ENCODE measurements at regions not wholly inside any gene's neighbourhood (a gene's known extent, or its start where the extent isn't known, plus 50 kb on each side); places are given as distances from the start of the nearest gene placed in this dataset.

DNA sequence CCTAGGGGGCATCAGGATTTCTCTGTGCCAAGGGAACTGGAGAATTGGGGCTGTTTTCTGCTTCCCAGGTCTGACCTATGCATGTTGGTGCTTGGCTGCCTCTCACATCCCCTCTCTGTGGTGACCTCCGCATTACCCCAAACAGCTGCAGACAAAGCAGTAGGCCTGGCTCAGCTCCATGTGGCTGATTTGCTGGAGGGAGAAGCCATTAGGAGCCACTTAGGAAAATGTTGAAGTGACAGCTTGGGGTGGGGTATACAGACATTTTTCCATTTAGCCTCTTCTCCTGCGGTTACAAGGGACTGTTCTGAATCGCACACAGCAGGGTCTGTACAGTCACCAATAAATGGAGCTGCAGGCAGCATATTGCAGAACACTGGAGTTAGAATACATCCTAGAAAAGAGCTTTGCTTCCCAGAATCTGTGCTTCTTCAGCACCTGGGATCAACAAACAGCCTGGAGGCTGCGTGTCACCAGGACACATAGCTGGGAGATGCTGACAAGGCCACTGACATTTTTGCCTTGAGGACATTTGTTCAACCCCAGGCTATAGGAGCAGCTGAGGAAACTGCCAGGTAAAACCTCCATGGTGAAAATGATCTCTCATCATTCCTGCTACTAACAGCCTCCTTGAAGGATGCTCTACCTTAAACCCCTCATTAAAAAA is 335.3 kb downstream of the DIRAS2 start:
- DNase-seq (ENCODE audit: low spot score), result no peak

DNA sequence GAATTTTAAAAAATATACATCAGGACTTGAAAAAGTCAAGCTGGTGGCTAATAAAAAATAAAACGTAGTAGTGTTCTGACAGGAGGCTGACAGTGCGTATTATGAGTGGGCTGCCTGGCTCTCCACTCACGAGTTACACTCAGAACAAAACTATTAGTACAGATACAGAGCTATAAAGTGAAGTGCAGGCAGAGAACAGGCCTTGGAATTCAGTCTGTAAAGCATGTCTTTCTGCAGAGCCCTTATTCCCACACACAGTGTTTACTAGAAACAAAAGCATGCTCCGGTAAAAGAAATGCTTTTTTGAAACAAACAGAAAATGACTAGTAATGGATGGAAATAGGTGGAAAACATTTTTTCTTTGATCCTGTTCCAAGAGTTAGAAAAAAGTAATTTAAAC is 334.7 kb downstream of the DIRAS2 start:
- DNase-seq (ENCODE audit: low spot score), result no peak

DNA sequence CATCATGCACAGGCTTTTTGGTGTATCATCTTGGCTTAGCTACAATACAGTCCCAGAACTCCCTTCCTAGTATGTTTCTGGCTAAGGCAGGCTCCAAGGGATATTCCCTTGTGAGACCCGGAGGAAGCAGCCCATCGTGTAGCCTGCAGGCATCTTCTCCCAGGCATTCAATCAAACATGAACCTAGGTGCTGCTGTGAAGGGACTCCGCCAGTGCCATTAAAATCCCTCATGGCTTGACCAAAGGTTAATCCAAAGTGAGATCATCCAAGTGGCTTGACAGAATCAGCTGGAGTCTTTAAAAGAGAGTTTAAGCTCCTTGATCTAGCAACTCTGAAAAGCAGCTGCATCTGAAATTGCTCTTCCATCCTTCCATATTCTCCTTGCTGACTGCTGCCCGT is 333.9 kb downstream of the DIRAS2 start:
- DNase-seq (ENCODE audit: low spot score), result no peak

DNA sequence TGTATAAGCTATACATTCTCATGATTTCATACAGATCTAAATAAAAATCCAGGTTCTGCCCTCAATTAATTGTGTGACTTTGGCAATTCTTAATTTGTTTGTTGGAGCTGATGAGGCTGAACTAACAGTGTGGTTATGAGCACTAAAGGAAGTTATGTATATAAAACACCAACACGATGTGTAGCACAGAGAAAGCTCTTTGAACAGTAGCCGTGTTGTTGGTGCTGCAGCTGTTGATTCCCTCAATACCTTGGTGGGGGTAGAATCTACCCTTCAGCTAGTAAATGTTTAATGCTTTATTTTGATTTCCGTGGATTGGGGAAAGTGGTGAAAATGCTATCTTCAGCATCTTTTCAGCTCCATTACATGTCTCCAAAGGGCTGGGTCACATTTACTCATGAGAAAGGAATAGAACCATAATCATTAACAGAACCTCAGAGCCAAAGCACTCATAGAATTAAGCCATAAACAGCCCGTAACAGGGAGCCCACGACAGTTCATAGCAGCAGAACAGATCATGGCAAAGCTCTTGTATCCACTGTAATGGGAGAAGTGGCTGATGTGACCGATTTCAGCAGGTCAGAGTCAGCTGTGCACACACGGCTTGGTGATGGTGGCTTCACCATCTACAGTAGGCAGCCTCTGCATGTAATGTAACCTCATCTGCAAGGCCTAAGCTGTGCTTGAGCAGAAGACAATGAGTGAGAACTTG is 332.7 kb downstream of the DIRAS2 start:
- no peak for DNase-seq (ENCODE audit: low spot score)

DNA sequence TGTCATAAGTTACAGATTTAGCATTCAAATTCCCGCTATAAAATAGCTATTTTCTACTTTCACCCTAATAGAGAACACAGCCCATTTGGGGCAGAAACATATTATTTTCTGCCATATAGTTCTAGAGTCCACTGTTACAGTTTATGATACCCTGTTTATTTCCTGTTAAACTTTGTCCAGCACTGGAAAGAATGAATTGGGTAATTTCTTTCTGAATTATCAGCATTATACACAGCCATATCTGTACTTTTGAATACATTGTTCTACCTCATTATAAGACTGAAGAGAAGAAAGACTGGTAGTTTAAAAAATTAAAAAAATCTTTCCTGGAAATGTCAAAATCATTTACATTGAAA is 332.1 kb downstream of the DIRAS2 start:
- DNase-seq (ENCODE audit: low spot score), result no peak

DNA sequence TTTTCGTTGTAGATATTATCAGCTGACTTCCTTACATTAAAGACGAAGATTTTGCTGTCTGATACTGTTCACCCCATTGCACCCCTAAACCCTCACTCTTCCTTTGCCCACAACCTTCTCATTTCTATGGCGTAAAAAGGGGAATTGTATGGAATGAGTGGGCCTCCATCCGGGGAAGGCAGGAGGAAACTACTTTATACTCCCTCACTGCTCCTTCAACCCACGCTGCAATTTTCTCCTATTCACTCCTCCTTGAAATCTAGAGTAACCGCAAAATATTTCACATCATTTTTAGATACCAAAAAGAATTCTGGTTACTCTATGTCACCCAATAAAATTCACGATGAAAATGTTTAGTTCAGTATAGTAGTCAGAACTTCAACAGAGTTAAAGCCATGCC is 330.8 kb downstream of the DIRAS2 start:
- DNase-seq (ENCODE audit: low spot score), result no peak

DNA sequence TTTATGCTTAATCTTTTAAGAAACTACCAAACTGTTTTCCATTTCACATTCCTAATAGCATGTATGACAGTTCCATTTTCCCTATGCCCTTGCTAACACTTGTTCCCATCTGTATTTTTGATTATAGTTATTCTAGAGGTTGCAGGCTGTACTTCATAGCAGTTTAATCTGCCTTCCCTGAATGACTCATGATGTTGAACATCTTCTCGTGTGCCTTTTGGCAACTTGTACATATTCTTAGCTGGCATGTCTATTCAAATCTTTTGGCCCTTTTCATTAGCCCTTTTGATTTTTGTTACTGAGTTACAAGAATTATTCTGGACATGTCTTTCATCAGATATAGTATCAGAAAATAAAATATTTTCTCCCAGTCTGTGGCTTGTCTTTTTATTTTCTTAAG is 320.3 kb downstream of the DIRAS2 start:
- no peak for DNase-seq (ENCODE audit: low spot score)

DNA sequence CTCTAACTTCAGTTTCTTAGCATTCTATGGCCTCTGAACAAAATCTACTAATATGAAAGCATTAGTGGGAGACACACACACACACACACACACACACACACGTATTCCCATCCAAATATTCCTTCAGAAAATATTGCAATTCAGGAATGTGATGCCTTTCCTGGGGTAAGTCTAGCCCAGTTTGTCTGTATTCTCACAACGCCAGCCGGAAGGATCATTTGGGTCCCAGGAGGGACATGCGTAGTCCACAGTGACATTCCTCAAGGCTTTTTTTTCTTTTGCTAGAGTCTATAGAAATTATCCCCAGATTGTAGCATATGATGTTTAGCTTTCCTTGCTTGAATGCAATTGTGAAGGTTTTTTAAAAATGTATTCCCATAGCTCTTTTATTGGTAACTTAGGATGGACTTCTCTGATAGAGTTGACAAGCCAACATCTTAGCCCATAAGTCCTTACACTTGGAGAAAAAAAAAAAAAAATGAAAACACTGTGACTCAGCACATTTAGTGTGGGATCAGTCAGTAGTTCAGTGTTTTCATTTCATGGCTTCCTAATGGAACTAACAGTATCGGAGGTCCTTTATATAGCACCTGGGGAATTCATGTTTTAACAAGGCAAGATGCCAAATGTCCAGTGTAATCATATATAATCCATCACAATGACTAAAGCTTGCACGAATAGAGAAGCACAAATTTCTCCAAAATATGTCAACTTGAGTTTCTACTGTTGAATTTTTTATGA is 316.5 kb downstream of the DIRAS2 start:
- no peak for DNase-seq (ENCODE audit: low spot score)

DNA sequence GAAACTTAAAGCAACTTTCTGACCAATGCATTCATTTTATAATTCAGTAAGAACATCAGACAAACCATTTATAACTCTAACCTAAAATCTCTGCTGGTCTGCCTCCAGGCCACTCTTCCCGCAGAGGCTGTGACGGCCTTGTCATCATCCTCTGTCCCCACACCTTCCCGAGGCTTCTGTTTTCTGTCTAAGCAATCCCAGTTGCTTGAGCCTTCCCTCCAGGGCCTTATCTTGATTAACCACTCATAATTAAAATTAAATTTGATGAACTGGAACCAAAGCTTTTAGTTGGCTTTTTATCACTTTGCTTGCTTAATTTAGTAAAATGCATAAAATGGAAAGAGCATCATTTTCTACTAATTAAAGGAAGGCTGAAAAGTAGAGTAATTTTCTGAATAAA is 312.4 kb downstream of the DIRAS2 start:
- DNase-seq (ENCODE audit: low spot score), result no peak

DNA sequence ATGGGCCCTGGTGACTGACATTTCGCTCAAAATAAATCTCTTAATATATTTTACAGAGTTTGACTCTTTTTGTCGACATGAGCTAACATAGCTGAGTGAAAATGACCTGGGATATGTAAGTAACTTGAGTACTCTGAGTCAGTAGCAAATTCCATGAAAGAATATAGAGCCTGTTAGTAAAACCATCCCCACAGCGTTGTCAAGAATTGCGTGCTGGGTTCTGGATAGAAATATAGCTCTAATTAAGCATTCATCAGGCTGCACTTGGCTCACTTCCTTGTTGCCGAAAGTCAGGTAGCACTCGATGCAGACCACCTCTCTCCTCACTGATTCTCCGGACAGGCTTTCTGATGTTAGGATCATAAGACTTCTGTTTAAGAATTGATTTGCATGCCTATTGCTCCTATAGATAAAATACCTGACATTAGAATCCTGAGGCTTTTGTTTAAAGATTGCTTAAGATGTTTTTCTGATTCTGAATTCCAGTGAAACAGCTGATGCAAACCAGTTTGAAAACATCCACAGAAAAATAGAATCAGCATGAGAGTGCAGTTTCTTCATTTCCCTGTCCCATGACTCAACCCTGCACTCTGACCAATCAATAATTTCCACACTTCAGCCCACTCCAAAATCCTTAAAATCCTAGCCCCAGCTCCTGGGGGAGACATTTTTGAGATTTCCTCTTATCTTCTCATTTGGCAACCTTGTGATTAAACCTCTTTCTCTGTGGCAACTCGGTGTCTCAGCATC is 310.6 kb downstream of the DIRAS2 start:
- DNase-seq (ENCODE audit: low spot score), result no peak

DNA sequence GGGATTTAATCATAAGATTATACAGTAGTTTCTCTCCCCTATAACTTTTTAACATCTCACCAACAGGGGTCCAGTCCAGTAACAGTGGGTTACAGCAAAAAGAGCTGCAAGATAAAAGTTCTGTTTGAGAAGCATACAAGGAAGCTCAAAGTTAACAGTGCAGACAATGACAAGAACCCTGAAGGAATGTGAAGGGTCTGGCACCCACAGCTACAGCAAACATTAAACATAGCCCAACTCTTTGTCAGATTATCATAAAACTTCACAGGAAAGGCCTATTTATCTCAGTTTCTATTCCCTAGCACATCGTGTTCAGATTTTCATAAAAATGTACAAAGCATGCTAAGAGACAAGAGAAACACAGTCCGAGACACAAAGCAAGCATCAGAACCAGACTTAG is 309.4 kb downstream of the DIRAS2 start:
- no peak for DNase-seq (ENCODE audit: low spot score)

DNA sequence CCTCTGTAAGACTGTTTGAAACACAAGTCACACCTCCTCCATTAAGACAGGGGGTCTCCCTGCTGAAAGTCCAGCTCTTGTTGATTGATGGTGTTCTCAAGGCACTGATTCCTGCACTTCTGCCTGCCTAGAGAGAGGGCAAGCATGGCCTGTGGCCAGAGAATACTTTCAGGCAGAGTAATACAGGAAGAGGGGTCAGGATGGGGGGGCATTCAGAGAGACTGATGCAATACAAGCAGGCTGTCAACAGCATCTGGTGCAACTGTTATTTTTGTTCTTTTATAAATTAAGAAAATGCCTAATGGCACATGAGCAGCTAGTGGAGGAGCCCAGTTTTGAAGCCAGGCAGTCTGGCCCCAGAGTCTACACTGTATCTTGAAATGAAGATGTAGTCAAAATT is 302.2 kb downstream of the DIRAS2 start:
- no peak for DNase-seq (ENCODE audit: low spot score)

DNA sequence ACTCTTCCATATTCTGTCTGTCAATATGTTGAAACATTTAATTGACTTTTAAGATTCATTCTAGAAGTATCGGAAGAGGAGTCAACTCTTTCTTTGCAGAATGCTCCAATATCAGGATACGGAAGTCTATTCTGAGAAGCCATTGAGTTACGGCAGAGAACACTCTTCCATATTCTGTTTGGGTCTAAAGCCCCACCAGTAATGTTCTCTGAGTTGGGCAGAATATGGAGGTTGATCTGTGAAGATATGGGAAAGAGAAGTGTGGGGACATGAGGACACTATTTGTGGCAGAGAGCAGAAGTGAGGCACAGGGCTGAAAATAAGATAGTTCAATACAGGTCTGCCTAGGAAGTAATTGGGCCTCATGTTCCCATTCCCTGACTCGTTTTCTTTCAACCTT is 300.0 kb downstream of the DIRAS2 start:
- DNase-seq (ENCODE audit: low spot score), result no peak

DNA sequence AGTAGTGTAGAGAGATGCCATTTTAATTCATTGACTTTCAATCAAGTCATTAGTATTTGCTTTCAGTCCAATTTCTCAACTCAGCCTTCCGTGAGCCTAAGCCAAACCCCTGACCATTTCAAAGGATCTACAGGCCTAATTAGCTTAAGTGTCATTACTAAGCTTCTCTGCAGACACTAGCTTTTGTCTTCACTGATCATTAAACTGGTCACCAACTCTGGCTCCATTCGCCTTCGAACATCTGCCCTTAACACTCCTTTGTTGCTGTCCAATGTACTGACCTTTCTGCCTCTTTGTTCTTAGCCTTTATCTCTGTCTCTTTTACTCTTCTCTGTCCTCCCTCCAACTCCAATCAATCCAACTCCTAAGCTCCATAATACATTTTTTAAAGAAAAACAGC is 299.3 kb downstream of the DIRAS2 start:
- no peak for DNase-seq (ENCODE audit: low spot score)

DNA sequence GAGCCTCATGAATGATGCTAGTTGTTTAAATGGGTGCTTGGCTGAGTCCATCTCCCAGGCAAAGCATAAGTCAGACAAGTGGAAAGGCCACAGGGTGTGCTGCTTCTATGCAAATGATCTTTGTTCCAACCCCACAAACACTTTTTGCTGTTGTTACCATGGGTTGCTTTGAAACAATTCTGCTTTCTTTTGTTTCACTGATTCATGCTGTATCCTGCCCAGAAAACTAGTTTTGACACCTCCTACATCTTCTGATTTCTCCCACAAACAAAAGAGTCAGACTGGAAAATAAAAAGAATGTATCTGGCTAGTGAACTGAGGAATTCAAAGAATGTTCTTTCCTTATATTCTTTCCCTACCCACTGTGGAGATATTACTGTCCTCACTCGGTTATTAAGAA is 298.6 kb downstream of the DIRAS2 start:
- no peak for DNase-seq (ENCODE audit: low spot score)

DNA sequence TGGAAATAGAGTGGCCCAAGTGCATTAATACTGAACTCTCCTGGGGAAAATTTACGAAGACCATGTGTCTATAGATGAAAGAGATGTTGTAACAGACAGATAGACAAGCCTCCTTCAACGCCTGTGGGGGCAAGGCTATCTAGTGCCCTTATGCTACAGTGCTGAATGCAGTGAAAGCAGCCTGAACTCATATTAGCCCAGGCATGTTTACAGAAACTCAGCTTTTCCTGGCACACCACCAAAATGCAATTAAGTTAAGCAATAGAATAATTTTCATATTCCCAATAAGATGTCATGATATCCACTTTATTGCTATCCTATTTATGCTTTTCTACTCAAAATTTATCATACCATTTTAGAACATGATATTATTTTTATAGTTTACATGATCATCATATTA is 277.0 kb downstream of the DIRAS2 start:
- DNase-seq (ENCODE audit: low spot score), result no peak

DNA sequence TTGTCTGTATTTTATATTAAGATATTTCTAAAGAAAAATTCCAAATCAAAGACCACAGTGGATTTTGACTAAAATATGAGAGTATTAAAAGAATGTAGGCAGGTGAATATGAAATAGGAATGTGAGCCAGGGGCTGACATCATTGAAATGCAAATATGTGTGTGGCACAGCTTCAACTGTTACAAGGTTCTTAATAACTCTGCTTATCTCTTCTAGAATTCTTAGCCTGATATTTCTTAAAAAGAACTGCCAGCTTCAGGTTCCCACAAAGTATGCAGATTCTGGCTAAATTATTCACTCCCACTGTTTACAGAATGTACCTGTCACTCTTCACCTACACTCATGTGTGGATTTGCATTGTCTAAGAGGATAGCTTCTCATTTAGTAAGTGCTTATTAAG is 274.4 kb downstream of the DIRAS2 start:
- DNase-seq (ENCODE audit: low spot score), result no peak

DNA sequence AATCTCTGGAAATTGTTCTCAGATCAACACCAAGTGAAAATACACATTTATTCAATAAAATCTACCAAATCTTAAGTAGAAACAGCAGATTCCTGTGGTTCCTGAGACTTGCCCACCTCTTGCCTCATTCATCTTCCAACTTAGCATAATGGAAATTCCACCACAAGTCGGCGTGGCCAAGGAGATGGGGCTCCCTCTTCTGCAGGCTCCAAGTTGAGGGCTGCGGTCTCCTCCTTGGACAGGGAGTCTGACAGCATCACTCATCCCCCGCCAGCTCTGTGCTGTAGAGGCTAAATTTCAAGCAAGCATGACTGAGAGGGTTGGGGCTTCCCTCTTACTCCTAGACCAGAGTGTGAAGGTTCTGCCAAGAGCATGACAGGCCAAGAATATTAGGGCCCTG is 273.7 kb downstream of the DIRAS2 start:
- no peak for DNase-seq (ENCODE audit: low spot score)

DNA sequence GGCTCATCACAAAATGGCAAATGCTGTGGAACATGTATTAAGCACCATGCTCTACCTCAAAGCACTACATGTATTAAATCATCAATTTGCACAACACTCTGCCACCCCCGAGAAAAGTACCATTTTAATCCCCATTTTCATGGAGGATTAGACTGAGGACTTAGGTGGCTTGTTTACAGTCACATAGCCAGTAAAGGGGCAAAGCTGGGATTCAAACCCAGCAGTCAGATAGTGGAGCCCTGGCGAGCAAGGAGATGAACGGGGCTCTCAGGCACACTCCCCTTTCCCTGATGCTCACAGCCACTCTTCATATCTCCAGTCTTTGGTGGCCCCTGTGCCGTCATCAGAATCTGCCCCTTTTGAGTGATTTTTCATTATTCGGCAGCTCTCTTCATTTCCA is 262.9 kb downstream of the DIRAS2 start:
- DNase-seq (ENCODE audit: low spot score), result no peak

DNA sequence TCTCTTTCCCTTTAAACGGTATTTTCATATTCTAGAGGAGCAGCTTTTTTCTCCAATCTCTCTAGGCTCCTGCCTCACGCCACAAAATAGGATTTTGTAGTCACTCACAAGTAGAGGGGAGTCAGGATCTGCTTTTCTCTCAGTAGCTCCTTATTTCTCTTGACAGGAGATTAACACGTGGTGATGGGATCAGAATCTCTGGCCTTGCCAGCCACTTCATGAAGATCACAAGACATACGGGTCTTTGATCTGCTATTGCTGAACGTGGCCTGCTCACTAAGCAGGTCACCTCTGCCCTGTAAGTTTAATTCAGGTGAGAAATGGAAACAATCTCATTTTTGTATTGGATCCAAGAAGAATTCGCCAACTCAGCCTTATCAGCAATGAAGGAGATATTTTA is 257.5 kb downstream of the DIRAS2 start:
- no peak for DNase-seq (ENCODE audit: low spot score)

DNA sequence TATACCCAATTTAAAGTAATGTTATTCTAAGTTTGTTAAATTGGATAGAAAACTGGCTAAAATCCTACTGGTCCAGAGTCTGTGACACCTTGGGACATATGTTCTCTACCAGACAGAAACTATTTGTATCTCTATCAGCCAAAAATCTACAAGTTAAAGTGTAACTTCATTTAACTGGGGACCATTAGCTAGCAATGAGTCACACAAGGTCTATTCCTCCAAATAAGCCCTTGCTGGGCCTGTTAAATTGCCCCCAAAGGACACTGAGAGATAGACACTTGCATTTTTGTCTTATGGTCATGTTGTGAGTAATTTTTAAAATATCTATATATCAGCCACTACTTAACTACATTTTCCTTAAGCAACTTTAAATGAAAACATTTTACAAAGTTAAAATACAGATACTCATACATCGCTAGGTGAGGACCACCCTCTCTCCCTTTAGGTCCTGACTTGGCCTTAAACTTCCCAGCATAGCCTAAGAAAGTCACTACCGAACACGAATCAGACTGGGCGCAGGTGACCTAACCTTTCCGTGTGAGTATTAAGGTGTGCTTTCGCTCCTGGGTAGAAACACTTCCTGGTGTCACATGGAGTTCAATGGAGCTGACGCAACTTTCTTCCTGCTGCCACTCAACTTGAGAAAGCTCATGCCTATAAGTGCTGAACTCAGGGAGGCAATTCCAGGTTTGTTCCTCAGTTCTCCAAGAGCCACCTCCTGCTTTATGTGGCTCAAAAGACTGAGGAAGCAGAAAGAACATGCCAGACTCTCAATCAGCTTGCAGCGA is 249.1 kb downstream of the DIRAS2 start:
- DNase-seq (ENCODE audit: low spot score), result no peak

DNA sequence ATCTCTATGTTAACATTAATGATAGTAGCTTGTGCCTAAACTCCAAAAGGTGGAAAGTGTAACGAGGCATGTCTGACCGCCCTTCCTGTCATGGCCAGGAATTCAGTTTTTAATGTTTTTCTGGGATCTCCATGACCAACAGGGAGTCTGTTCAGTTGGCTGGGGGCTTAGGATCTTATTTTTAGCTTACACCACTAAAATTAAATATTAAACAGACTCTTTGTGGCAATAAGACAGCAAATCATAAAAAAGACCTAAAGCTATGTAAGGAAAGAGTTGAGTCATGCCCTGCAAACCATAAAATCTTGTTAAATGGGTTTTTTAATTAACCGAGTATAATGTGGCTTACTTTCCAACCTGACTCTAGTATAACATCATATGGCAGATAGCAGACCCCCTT is 247.8 kb downstream of the DIRAS2 start:
- DNase-seq (ENCODE audit: low spot score), result no peak

All from CD4-positive, alpha-beta T cell treated with Interleukin-2 at 100 ng/mL for 4 hours (primary cell).